Transverse colon (tissue), 3 donors: ENCODE measurements at regions not wholly inside any gene's neighbourhood (a gene's known extent, or its start where the extent isn't known, plus 50 kb on each side); places are given as distances from the start of the nearest gene placed in this dataset.

ENCODE experiments used
- POLR2A ChIP-seq: fragments of 450-650 bp; IDR thresholded peaks from one replicate; pipeline ENCODE4 v1.6.1; 2016; ENCODE audit warnings: antibody characterized with exemption, mild to moderate bottlenecking, moderate library complexity
- TF ChIP-seq, protein P1 (sequence below), 5 experiments: fragments of 200-600 bp in 3 of 5; fragments of 450-650 bp in 2 of 5; sonication (generic) in 3 of 5; IDR thresholded peaks; 1 replicate in 2 of 5; 2 replicates in 3 of 5; pipeline ENCODE4 v1.5.1; 2016 to 2017; ENCODE audit warnings: antibody characterized with exemption in 5 of 5, inconsistent platforms in 3 of 5, mild to moderate bottlenecking in 2 of 5, moderate library complexity in 1 of 5

DNA sequence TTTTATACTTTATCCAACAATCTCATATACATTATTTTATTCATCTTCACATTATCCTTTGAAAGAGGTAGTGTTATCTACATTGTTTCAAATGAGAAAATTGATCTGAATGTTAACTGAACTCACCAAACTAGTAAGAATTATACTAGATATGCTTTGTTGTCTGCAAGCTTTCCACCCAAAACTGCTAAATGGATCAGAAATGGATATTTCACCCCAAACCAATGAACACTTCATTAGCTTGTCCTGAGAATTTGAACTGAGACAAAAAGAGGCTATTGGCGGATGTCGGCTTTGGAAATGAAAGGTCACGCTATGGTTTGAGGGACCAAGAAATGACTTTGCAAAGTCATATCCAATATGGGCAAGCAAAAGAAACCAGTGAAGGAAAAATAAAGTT lies 201.9 kb upstream of the TRPM3 start:
- TF ChIP-seq, protein P1, sequence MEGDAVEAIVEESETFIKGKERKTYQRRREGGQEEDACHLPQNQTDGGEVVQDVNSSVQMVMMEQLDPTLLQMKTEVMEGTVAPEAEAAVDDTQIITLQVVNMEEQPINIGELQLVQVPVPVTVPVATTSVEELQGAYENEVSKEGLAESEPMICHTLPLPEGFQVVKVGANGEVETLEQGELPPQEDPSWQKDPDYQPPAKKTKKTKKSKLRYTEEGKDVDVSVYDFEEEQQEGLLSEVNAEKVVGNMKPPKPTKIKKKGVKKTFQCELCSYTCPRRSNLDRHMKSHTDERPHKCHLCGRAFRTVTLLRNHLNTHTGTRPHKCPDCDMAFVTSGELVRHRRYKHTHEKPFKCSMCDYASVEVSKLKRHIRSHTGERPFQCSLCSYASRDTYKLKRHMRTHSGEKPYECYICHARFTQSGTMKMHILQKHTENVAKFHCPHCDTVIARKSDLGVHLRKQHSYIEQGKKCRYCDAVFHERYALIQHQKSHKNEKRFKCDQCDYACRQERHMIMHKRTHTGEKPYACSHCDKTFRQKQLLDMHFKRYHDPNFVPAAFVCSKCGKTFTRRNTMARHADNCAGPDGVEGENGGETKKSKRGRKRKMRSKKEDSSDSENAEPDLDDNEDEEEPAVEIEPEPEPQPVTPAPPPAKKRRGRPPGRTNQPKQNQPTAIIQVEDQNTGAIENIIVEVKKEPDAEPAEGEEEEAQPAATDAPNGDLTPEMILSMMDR (IDR thresholded peaks at IDR 0.05) = no peak
- TF ChIP-seq POLR2A = no peak
